ENCODE measurements at regions not wholly inside any gene's neighbourhood (a gene's known extent, or its start where the extent isn't known, plus 50 kb on each side); places are given as distances from the start of the nearest gene placed in this dataset.

GRCh38 chrX:118218940-118219339 lies 102.3 kb upstream of the KLHL13 start:
- no peak for TF ChIP-seq CTCF (IDR thresholded peaks at IDR 0.05)
- no peak for TF ChIP-seq POLR2A (IDR thresholded peaks at IDR 0.05)
